Liver (tissue), 3 donors: ENCODE measurements at regions not wholly inside any gene's neighbourhood (a gene's known extent, or its start where the extent isn't known, plus 50 kb on each side); places are given as distances from the start of the nearest gene placed in this dataset.

Source experiments
- EGR1 ChIP-seq, 2 donors: IDR thresholded peaks; 2 replicates each; pipeline ENCODE4 v1.6.1; 2016 to 2018; ENCODE audit warnings: antibody characterized with exemption in 2 of 2, low read depth in 2 of 2
- GABPA ChIP-seq, 2 donors: IDR thresholded peaks in 1 of 2; conservative IDR thresholded peaks in 1 of 2; 2 replicates each; pipeline ENCODE4 v1.6.1; 2016; ENCODE audit warnings: antibody characterized with exemption in 2 of 2, mild to moderate bottlenecking in 1 of 2, moderate library complexity in 1 of 2
- HNF4A ChIP-seq, 2 donors: conservative IDR thresholded peaks; 2 replicates each; pipeline ENCODE4 v1.6.1; 2016; ENCODE audit warnings: antibody characterized with exemption in 2 of 2, mild to moderate bottlenecking in 2 of 2
- HNF4G ChIP-seq: IDR thresholded peaks from 2 replicates; pipeline ENCODE4 v1.6.1; 2016; ENCODE audit warnings: antibody characterized with exemption
- JUND ChIP-seq, 2 donors: IDR thresholded peaks; 2 replicates each; pipeline ENCODE4 v1.6.1; 2016; ENCODE audit warnings: antibody characterized with exemption in 2 of 2
- TAF1 ChIP-seq: conservative IDR thresholded peaks from 2 replicates; pipeline ENCODE4 v1.6.1; 2016; ENCODE audit warnings: antibody characterized with exemption, mild to moderate bottlenecking
- TF ChIP-seq, protein P1 (sequence below): IDR thresholded peaks from 2 replicates; pipeline ENCODE4 v1.6.1; 2016; ENCODE audit warnings: antibody characterized with exemption
- TF ChIP-seq, protein P2 (sequence below): IDR thresholded peaks from 2 replicates; pipeline ENCODE4 v1.6.1; 2016; ENCODE audit warnings: antibody characterized with exemption, mild to moderate bottlenecking
- TF ChIP-seq, protein P3 (sequence below): fragments of 150-350 bp; IDR thresholded peaks from 2 replicates; pipeline ENCODE4 v1.5.1; 2017; ENCODE audit warnings: improper control_type of control experiment, low read depth, low read length; ENCODE audit not compliant: missing input control
- TF ChIP-seq, protein P4 (sequence below): IDR thresholded peaks from 2 replicates; pipeline ENCODE4 v1.6.1; 2016; ENCODE audit warnings: antibody characterized with exemption
- donor health status: healthy.
- donor health status: healthy.

DNA sequence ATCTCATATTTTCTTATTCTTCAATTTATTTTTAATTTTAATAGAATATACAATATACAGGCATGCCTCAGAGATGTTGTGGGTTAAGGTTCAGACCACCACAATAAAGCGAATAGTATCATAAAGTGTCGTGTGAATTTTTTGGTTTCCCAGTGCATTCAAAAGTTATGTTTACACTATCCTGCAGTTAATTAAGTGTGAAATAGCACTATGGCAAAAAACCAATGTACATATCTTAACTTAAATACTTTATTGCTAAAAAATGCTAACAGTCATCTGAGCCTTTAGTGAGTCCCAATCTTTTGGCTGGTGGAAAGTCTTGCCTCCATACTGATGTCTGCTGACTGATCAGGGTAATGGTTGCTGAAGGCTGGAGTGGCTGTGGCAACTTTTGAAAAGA lies 637.6 kb downstream of the TDRD15 start:
- TF ChIP-seq JUND (IDR thresholded peaks at IDR 0.05) = no peak
- no peak for TF ChIP-seq GABPA (IDR thresholded peaks at IDR 0.05 in 1 of 2, conservative IDR thresholded peaks at IDR 0.05 in 1 of 2)
- TF ChIP-seq, protein P1, sequence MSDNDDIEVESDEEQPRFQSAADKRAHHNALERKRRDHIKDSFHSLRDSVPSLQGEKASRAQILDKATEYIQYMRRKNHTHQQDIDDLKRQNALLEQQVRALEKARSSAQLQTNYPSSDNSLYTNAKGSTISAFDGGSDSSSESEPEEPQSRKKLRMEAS = no peak
- TF ChIP-seq, protein P2, sequence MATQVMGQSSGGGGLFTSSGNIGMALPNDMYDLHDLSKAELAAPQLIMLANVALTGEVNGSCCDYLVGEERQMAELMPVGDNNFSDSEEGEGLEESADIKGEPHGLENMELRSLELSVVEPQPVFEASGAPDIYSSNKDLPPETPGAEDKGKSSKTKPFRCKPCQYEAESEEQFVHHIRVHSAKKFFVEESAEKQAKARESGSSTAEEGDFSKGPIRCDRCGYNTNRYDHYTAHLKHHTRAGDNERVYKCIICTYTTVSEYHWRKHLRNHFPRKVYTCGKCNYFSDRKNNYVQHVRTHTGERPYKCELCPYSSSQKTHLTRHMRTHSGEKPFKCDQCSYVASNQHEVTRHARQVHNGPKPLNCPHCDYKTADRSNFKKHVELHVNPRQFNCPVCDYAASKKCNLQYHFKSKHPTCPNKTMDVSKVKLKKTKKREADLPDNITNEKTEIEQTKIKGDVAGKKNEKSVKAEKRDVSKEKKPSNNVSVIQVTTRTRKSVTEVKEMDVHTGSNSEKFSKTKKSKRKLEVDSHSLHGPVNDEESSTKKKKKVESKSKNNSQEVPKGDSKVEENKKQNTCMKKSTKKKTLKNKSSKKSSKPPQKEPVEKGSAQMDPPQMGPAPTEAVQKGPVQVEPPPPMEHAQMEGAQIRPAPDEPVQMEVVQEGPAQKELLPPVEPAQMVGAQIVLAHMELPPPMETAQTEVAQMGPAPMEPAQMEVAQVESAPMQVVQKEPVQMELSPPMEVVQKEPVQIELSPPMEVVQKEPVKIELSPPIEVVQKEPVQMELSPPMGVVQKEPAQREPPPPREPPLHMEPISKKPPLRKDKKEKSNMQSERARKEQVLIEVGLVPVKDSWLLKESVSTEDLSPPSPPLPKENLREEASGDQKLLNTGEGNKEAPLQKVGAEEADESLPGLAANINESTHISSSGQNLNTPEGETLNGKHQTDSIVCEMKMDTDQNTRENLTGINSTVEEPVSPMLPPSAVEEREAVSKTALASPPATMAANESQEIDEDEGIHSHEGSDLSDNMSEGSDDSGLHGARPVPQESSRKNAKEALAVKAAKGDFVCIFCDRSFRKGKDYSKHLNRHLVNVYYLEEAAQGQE = no peak
- TF ChIP-seq, protein P3, sequence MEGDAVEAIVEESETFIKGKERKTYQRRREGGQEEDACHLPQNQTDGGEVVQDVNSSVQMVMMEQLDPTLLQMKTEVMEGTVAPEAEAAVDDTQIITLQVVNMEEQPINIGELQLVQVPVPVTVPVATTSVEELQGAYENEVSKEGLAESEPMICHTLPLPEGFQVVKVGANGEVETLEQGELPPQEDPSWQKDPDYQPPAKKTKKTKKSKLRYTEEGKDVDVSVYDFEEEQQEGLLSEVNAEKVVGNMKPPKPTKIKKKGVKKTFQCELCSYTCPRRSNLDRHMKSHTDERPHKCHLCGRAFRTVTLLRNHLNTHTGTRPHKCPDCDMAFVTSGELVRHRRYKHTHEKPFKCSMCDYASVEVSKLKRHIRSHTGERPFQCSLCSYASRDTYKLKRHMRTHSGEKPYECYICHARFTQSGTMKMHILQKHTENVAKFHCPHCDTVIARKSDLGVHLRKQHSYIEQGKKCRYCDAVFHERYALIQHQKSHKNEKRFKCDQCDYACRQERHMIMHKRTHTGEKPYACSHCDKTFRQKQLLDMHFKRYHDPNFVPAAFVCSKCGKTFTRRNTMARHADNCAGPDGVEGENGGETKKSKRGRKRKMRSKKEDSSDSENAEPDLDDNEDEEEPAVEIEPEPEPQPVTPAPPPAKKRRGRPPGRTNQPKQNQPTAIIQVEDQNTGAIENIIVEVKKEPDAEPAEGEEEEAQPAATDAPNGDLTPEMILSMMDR = no peak
- no peak for TF ChIP-seq TAF1
- no peak for TF ChIP-seq EGR1 (IDR thresholded peaks at IDR 0.05; ENCODE audit: low read depth in 2 of 2)
- TF ChIP-seq HNF4A (conservative IDR thresholded peaks at IDR 0.05) = no peak
- no peak for TF ChIP-seq HNF4G
- TF ChIP-seq, protein P4, sequence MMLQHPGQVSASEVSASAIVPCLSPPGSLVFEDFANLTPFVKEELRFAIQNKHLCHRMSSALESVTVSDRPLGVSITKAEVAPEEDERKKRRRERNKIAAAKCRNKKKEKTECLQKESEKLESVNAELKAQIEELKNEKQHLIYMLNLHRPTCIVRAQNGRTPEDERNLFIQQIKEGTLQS = no peak
